ENCODE measurements at regions not wholly inside any gene's neighbourhood (a gene's known extent, or its start where the extent isn't known, plus 50 kb on each side); places are given as distances from the start of the nearest gene placed in this dataset.
"Not testable (repeated sequence)": the region's sequence is repeated elsewhere in the genome, so short reads cannot be mapped to it uniquely, and the experiment has no call there.

DNA sequence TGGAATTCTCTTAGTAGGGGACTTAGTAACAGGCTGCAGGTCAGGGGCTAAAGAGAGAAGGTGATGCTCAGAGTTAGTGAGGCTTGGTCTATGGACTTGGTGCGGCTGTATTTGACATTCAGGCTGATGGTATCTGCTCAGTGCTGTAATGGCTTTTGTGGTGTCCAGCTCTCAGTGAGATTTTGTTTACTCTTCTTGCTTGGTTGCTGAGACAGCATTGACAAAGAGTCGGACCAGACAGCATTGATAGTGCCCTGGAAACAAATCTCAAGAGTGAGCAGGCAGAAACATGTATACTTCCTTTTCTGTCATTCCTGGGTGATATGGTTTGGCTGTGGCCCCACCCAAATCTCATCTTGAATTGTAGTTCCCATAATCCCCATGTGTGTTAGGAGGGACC is 202.0 kb downstream of the STK31 start:
- Mint-ChIP-seq H3K27me3 (peaks cover 16% of the 10 kb centered on the region), H3K4me3 (no peak overlapping the region), H3K27ac (ENCODE audit: low read depth) (no peak overlapping the region), H3K36me3 (ENCODE audit: insufficient read depth) (no peaks in the 10 kb centered on the region), H3K4me1 (no peaks in the 10 kb centered on the region), H3K9me3 (no peaks in the 10 kb centered on the region)
- DNase-seq (ENCODE audit: low spot score in 2 of 2) (no peak), ATAC-seq (replicated peaks; ENCODE audit: extremely low read depth, poor library complexity, severe bottlenecking) (no peak)

DNA sequence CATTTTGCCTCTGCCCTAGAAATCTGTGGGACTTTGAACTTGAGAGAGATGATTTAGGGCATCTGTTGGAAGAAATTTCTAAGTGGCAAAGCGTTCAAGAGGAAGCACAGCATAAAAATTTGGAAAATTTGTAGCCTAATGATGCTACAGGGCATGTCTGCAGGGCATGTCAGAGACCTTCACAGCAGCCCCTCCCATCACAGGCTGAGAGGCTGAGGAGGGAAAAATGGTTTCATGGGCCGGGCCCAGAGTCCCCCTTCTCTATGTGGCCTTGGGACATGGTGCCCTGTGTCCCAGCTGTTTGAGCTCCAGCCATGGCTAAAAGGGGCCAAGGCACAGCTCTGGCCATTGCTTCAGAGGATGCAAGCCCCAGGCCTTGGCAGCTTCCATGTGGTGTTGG is 203.0 kb downstream of the STK31 start:
- Mint-ChIP-seq H3K36me3 (ENCODE audit: insufficient read depth) (no peaks in the 10 kb centered on the region), H3K27me3 (peaks cover 22% of the 10 kb centered on the region), H3K4me3 (no peak overlapping the region), H3K9me3 (no peaks in the 10 kb centered on the region), H3K4me1 (no peaks in the 10 kb centered on the region), H3K27ac (ENCODE audit: low read depth) (no peak overlapping the region)
- DNase-seq (ENCODE audit: low spot score in 2 of 2): no peak
- no peak for ATAC-seq (replicated peaks; ENCODE audit: extremely low read depth, poor library complexity, severe bottlenecking)

DNA sequence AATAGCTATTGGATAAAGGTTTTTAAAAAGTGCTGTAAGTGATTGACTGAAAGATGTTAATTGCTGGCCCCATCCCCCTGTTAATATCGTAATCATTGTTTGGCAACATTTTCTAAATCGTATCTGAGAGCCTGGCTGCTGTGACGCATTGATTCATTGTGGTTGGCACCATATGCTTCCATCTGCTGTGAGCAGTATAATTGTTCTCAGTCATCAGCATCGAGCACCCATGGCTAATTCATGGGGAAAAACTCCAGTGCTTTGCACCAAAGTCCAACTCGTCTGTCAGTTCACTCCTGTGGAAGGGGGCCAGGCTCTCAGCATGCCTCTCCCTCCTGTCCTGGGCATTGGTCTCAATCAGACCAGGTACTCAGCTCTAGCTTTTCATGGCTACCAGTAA is 205.2 kb downstream of the STK31 start:
- Mint-ChIP-seq H3K9me3 (no peaks in the 10 kb centered on the region), H3K4me1 (no peaks in the 10 kb centered on the region), H3K36me3 (ENCODE audit: insufficient read depth) (no peaks in the 10 kb centered on the region), H3K27ac (ENCODE audit: low read depth) (no peak overlapping the region), H3K27me3 (peaks cover 28% of the 10 kb centered on the region), H3K4me3 (no peak overlapping the region)
- ATAC-seq (replicated peaks; ENCODE audit: extremely low read depth, poor library complexity, severe bottlenecking): no peak
- DNase-seq (ENCODE audit: low spot score in 2 of 2): no peak

DNA sequence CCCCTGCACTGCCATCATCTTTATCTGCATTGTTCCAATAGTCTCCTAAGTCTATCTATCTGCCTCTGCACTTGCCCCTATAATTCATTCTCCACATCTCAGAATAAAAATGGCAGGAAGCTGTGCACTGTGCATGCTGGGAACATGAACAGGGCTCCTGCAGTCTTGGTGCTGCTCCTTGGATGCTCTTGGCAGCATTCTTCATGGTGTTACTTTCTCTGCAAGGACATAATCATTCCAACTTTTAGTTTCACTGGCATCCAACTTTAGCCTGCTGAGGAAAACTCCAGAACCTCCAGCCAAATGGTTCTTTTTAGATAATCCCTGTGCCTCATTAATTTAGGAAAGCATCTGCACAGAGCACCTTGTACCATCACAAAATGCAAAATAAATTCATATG is 208.3 kb downstream of the STK31 start:
- no peak for ATAC-seq (replicated peaks; ENCODE audit: extremely low read depth, poor library complexity, severe bottlenecking)
- DNase-seq (ENCODE audit: low spot score in 2 of 2): no peak
- no peak overlapping the region for H3K4me3 Mint-ChIP-seq
- peaks cover 28% of the 10 kb centered on the region for H3K27me3 Mint-ChIP-seq
- H3K36me3 Mint-ChIP-seq (ENCODE audit: insufficient read depth): no peaks in the 10 kb centered on the region
- no peak overlapping the region for H3K27ac Mint-ChIP-seq (ENCODE audit: low read depth)
- H3K4me1 Mint-ChIP-seq: no peaks in the 10 kb centered on the region
- no peaks in the 10 kb centered on the region for H3K9me3 Mint-ChIP-seq

DNA sequence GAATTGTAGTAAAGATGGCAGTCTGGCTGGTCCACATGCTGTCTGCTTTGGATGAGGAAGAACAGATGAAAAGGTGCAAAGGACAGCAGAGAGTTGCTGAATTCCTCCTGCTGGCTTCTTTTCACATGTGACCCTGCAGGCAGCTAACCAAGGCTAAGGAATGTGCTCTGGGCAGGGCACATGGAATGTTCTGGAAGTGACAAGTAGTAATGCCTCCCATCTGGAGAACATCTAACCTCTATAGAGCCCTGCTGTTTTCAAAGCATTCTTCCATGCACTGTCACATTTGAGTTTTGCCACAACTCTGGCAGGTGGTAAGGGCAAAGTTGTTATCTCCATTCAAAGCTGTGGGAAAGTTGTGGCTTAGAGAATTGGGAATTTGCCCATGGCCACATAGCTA is 208.8 kb downstream of the STK31 start:
- H3K27ac Mint-ChIP-seq (ENCODE audit: low read depth): no peak overlapping the region
- ATAC-seq (replicated peaks; ENCODE audit: extremely low read depth, poor library complexity, severe bottlenecking) (no peak), DNase-seq (ENCODE audit: low spot score in 2 of 2) (no peak)
- no peaks in the 10 kb centered on the region for H3K4me1 Mint-ChIP-seq
- H3K36me3 Mint-ChIP-seq (ENCODE audit: insufficient read depth): no peaks in the 10 kb centered on the region
- no peak overlapping the region for H3K4me3 Mint-ChIP-seq
- no peaks in the 10 kb centered on the region for H3K9me3 Mint-ChIP-seq
- peaks cover 28% of the 10 kb centered on the region for H3K27me3 Mint-ChIP-seq

DNA sequence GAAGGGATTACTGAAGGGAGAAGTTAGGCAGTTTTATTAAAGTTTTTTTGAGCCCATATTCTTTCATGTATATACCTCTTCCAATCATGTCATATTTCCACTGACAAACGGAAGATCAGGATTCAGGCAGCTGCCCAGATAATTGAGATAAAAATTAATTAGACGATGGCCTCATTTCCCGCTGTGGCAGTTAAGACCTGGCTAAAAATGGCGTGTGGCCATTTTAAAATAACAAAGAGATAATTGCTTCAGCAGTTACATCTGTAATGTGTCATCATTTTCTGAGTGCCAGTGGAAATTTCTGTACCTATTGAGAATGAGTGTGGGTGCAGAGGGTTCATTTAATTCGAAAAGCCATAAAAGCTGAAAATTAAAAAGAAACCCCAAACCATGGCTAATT is 215.1 kb downstream of the STK31 start:
- no peaks in the 10 kb centered on the region for H3K9me3 Mint-ChIP-seq

DNA sequence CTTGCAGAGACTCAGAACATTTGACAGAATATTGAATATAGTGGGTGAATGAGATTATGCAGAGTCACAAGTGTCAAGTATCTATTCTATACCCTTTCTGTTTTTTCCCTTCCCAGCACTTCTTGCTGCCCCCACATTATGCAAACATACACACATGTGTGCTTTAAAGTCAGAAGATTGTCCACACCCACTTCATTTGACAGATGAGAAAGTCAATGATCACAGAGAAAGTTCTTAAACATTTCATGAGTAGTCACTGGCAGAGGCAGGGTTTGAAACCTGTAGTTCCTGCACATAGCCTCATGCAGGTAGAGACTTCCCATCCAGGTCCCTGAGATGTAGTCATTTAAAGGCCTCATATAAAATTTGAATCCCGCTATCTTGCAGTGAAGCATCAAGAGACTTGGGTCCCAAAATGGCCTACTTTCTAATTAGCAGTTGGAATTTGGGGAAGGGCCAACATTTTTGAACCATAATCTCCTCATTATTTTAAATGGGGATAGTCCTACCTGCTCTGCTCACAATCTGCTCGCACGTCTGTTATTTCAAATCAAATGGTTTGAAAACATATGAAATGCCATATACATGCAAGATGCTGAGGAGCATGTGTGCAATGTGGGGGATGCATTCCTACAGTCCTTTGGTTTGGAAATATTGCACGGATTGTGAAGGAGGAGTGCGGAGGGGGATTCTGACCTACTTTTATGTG is 217.8 kb downstream of the STK31 start:
- H3K36me3 Mint-ChIP-seq (ENCODE audit: insufficient read depth): no peaks in the 10 kb centered on the region
- ATAC-seq (replicated peaks; ENCODE audit: extremely low read depth, poor library complexity, severe bottlenecking): no peak
- no peaks in the 10 kb centered on the region for H3K9me3 Mint-ChIP-seq
- no peaks in the 10 kb centered on the region for H3K4me1 Mint-ChIP-seq
- H3K4me3 Mint-ChIP-seq: no peak overlapping the region
- DNase-seq (ENCODE audit: low spot score in 2 of 2): no peak
- no peak overlapping the region for H3K27ac Mint-ChIP-seq (ENCODE audit: low read depth)
- H3K27me3 Mint-ChIP-seq: no peaks in the 10 kb centered on the region

More for the DNA sequence above, 215.1 kb downstream of the STK31 start:
- DNase-seq (ENCODE audit: low spot score in 2 of 2): no peak
- ATAC-seq (replicated peaks; ENCODE audit: extremely low read depth, poor library complexity, severe bottlenecking): no peak
- Mint-ChIP-seq H3K4me3 (no peak overlapping the region), H3K4me1 (no peaks in the 10 kb centered on the region), H3K27me3 (no peaks in the 10 kb centered on the region), H3K27ac (ENCODE audit: low read depth) (no peak overlapping the region), H3K36me3 (ENCODE audit: insufficient read depth) (no peaks in the 10 kb centered on the region)

DNA sequence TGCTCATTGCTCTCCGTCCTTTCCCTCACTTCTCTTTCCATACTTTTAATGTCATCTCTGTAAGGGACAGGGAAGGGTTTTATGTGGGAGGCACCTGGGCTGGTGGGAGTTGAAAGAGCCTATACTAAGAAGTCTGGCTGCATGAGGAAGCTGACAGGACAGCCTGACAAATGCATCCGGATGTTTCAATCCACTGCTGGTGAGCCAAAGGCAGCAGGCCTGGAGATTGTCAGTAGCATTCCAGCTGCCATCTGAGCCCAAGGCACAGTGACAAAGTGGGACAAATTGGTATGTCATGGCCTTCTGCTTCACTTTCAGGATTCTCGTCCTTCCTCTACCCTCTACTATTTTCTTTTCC is 218.4 kb downstream of the STK31 start:
- no peak for ATAC-seq (replicated peaks; ENCODE audit: extremely low read depth, poor library complexity, severe bottlenecking)
- no peaks in the 10 kb centered on the region for H3K9me3 Mint-ChIP-seq
- no peak for DNase-seq (ENCODE audit: low spot score in 2 of 2)
- H3K27me3 Mint-ChIP-seq: no peaks in the 10 kb centered on the region
- H3K36me3 Mint-ChIP-seq (ENCODE audit: insufficient read depth): no peaks in the 10 kb centered on the region
- no peak overlapping the region for H3K27ac Mint-ChIP-seq (ENCODE audit: low read depth)
- no peaks in the 10 kb centered on the region for H3K4me1 Mint-ChIP-seq
- H3K4me3 Mint-ChIP-seq: no peak overlapping the region

DNA sequence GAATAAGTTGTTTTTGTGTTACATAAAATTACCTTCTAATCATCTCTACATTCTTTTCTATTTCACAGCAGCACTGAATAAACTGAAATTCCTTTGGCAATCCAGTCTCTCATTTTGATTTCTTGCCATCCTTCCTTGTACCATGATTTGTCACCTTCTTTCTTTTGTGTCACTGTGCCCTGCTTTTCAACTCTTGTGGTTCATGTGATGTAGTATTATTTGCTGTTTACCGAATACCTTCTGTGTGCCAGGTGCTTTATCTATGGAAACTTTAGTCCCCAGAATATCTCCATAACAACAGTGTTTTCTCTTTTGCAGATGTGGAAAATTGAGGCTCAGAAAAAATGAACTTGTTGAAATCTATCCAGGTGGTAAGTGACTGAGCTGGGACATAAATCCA is 220.3 kb downstream of the STK31 start:
- H3K36me3 Mint-ChIP-seq (ENCODE audit: insufficient read depth): no peaks in the 10 kb centered on the region
- no peak overlapping the region for H3K27ac Mint-ChIP-seq (ENCODE audit: low read depth)
- ATAC-seq (replicated peaks; ENCODE audit: extremely low read depth, poor library complexity, severe bottlenecking): no peak
- no peak for DNase-seq (ENCODE audit: low spot score in 2 of 2)
- no peaks in the 10 kb centered on the region for H3K9me3 Mint-ChIP-seq
- H3K4me1 Mint-ChIP-seq: no peaks in the 10 kb centered on the region
- no peak overlapping the region for H3K4me3 Mint-ChIP-seq
- H3K27me3 Mint-ChIP-seq: no peaks in the 10 kb centered on the region

DNA sequence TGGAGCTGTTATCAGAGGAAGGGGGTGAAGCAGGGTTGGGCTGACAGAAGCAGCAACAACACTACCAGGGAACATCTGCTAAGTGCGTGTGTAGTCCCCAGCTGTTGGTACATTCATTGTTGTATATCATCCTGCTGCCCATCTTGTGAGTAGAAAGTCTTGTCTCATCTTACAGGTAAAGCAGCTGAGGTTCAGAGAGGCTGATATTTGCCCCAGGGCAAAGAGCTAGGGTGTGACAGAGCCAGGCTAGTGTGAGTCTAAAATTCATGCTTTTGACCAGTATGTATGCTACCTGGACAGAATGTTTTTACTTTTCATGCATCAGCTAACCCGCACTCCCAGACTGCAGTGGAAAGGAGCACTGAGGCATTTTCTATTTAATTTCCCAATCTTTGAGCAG is 221.6 kb downstream of the STK31 start:
- no peak for DNase-seq (ENCODE audit: low spot score in 2 of 2)
- Mint-ChIP-seq H3K4me1 (no peaks in the 10 kb centered on the region), H3K27ac (ENCODE audit: low read depth) (no peak overlapping the region), H3K36me3 (ENCODE audit: insufficient read depth) (no peaks in the 10 kb centered on the region), H3K4me3 (no peak overlapping the region), H3K27me3 (no peaks in the 10 kb centered on the region), H3K9me3 (no peaks in the 10 kb centered on the region)
- no peak for ATAC-seq (replicated peaks; ENCODE audit: extremely low read depth, poor library complexity, severe bottlenecking)

DNA sequence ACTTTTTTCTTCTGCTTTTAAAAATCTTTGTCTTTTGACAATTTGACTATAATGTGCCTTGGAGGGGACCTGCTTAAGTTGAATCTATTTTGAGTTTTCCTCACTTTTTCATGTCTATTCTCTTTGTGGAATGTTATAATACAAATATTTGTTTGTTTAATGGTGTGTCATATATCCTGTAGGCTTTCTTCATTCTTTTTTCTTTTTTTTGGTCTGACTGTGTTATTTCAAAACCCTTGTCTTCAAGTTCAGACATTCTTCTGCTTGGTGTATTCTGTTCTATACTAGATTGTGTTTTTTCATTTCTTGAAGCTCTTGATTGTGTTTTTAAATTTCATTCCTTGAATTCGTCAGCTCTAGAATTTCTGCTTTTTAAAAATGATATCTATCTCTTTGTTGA is 228.2 kb downstream of the STK31 start:
- ATAC-seq (replicated peaks; ENCODE audit: extremely low read depth, poor library complexity, severe bottlenecking) (no peak), DNase-seq (ENCODE audit: low spot score in 2 of 2) (no peak)
- Mint-ChIP-seq H3K4me1 (no peaks in the 10 kb centered on the region), H3K4me3 (no peak overlapping the region), H3K27ac (ENCODE audit: low read depth) (no peak overlapping the region), H3K27me3 (peaks cover 14% of the 10 kb centered on the region), H3K36me3 (ENCODE audit: insufficient read depth) (no peaks in the 10 kb centered on the region), H3K9me3 (no peaks in the 10 kb centered on the region)

DNA sequence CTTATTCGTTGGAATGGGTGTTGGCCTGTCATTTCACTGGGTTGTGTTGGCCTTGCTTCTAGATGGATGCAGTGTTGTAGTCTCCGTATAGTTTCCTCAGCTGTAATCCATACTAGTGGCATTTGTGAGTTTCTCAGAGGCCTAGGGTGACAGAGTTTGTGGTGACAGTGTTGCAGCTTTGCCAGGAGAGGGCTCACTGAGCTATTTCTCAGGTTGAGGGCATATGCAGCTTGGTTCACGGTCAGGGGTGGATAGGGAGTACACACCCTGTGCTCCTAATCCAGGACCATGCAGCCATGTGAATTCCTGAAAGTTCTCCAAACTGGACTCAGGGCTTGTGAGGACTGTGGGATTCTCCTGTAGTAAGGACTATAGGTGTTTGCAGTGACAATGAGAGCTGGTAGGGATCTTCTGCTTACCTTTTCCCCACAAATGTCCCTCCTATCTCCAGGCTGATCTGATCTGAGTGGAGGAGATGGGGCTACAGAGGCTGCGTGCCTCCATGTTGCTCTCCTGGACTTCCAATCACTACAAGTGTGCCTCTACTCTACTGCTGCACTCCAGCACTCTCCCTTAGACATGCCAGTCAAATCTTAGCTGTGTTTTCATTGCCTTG is 229.0 kb downstream of the STK31 start:
- Mint-ChIP-seq H3K4me3 (no peak overlapping the region), H3K27ac (ENCODE audit: low read depth) (no peak overlapping the region), H3K36me3 (ENCODE audit: insufficient read depth) (no peaks in the 10 kb centered on the region), H3K27me3 (peaks cover 22% of the 10 kb centered on the region), H3K9me3 (no peaks in the 10 kb centered on the region), H3K4me1 (no peaks in the 10 kb centered on the region)
- ATAC-seq (replicated peaks; ENCODE audit: extremely low read depth, poor library complexity, severe bottlenecking): no peak
- no peak for DNase-seq (ENCODE audit: low spot score in 2 of 2)

DNA sequence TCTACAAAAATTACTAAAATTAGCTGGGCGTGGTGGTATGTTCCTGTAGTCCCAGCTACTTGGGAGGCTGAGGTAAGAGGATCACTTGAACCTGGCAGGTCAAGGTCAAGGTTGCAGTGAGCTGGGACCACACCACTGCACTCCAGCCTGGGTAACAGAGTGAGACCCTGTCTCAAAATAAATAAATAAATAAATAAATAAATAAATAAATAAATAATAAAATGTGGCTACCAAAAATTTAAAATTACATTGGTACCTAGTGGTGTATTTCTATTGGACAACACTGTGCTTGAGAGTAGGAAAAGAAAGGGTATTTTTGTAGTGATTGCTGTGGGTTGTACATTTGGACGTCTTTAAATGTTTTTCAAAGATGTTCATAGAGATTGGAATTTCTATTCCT is 229.7 kb downstream of the STK31 start:
- not testable (repeated sequence) for H3K9me3 Mint-ChIP-seq; ATAC-seq (replicated peaks; ENCODE audit: extremely low read depth, poor library complexity, severe bottlenecking); H3K4me3 Mint-ChIP-seq; DNase-seq (ENCODE audit: low spot score in 2 of 2); H3K36me3 Mint-ChIP-seq (ENCODE audit: insufficient read depth); H3K27ac Mint-ChIP-seq (ENCODE audit: low read depth); H3K4me1 Mint-ChIP-seq
- H3K27me3 Mint-ChIP-seq: peaks cover 29% of the 10 kb centered on the region

All from central memory CD8-positive, alpha-beta T cell (primary cell).